ENCODE measurements at regions not wholly inside any gene's neighbourhood (a gene's known extent, or its start where the extent isn't known, plus 50 kb on each side); places are given as distances from the start of the nearest gene placed in this dataset.
"Not testable (repeated sequence)": the region's sequence is repeated elsewhere in the genome, so short reads cannot be mapped to it uniquely, and the experiment has no call there.

- no peaks in the 10 kb centered on the region for H3K36me3 ChIP-seq
- DNase-seq, result no peak
- TF ChIP-seq POLR2AphosphoS5 (IDR thresholded peaks at IDR 0.05) (no peak), EP300 (IDR thresholded peaks at IDR 0.05) (no peak), CTCF (IDR thresholded peaks at IDR 0.05) (no peak), POLR2A (IDR thresholded peaks at IDR 0.05) (no peak)
- no peak overlapping the region for H3K4me3 ChIP-seq
- 62 to 76% (median 65%) methylated on average over 6 of the region's 6 CpGs for WGBS, 5 donors
- peaks cover 0 to 6% (median 0%) of the 10 kb centered on the region in 4 donors for H3K4me1 ChIP-seq
- no peaks in the 10 kb centered on the region for H3K9me3 ChIP-seq
- peak overlapping the region in 2 of 5 donors; percentile 11 to 45 for H3K27ac ChIP-seq
- intact Hi-C loops (cut with DNase I; ENCODE audit: low total_unique reads), result no loop called here
- H3K27me3 ChIP-seq, result no peaks in the 10 kb centered on the region
Observed at GRCh38 chr10:57897611-57898010, 370.1 kb downstream of the IPMK start.

- peaks cover 0 to 3% (median 0%) of the 10 kb centered on the region in 4 donors for H3K9me3 ChIP-seq
- no peak overlapping the region for H3K27ac ChIP-seq
- DNase-seq, result no peak
- H3K4me1 ChIP-seq, result peaks cover 0 to 6% (median 0%) of the 10 kb centered on the region in 4 donors
- no peak overlapping the region for H3K4me3 ChIP-seq
- H3K36me3 ChIP-seq, result no peaks in the 10 kb centered on the region
- H3K27me3 ChIP-seq, result no peaks in the 10 kb centered on the region
- TF ChIP-seq EP300 (IDR thresholded peaks at IDR 0.05) (no peak), POLR2A (IDR thresholded peaks at IDR 0.05) (no peak), POLR2AphosphoS5 (IDR thresholded peaks at IDR 0.05) (no peak), CTCF (IDR thresholded peaks at IDR 0.05) (no peak)
- intact Hi-C loops (cut with DNase I; ENCODE audit: low total_unique reads), result no loop called here
Observed at GRCh38 chr10:57894361-57894760, 373.3 kb downstream of the IPMK start.

- Histone ChIP-seq H3K4me3 (no peak overlapping the region), H3K36me3 (no peaks in the 10 kb centered on the region), H3K27ac (no peak overlapping the region), H3K4me1 (no peaks in the 10 kb centered on the region), H3K9me3 (peaks cover 0 to 3% (median 0%) of the 10 kb centered on the region in 4 donors), H3K27me3 (no peaks in the 10 kb centered on the region)
- TF ChIP-seq POLR2AphosphoS5 (IDR thresholded peaks at IDR 0.05) (no peak), CTCF (IDR thresholded peaks at IDR 0.05) (no peak), POLR2A (IDR thresholded peaks at IDR 0.05) (no peak), EP300 (IDR thresholded peaks at IDR 0.05) (no peak)
- peak in 1 of 2 donors; percentile 12 for DNase-seq
- WGBS, 5 donors, result 75 to 79% (median 75%) methylated on average over 7 of the region's 7 CpGs
- intact Hi-C loops (cut with DNase I; ENCODE audit: low total_unique reads), result no loop called here
Observed at GRCh38 chr10:57891201-57892006, 376.3 kb downstream of the IPMK start.

GRCh38 chr10:57890691-57891090, 377.0 kb downstream of the IPMK start:
- Histone ChIP-seq H3K36me3 (no peaks in the 10 kb centered on the region), H3K27me3 (no peaks in the 10 kb centered on the region), H3K4me3 (no peak overlapping the region), H3K9me3 (peaks cover 0 to 3% (median 0%) of the 10 kb centered on the region in 4 donors), H3K4me1 (no peaks in the 10 kb centered on the region), H3K27ac (no peak overlapping the region)
- TF ChIP-seq EP300 (IDR thresholded peaks at IDR 0.05) (no peak), CTCF (IDR thresholded peaks at IDR 0.05) (no peak), POLR2A (IDR thresholded peaks at IDR 0.05) (no peak), POLR2AphosphoS5 (IDR thresholded peaks at IDR 0.05) (no peak)
- DNase-seq, result no peak
- WGBS, 5 donors, result 87 to 95% (median 90%) methylated on average over 5 of the region's 5 CpGs
- intact Hi-C loops (cut with DNase I; ENCODE audit: low total_unique reads), result no loop called here

- intact Hi-C loops (cut with DNase I; ENCODE audit: low total_unique reads); H3K4me3 ChIP-seq; H3K36me3 ChIP-seq; DNase-seq; H3K27ac ChIP-seq; H3K4me1 ChIP-seq; H3K9me3 ChIP-seq; H3K27me3 ChIP-seq: not testable (repeated sequence)
- 45 to 68% (median 65%) methylated on average over 5 of the region's 5 CpGs for WGBS, 5 donors
Observed at GRCh38 chr10:57885618-57885968, 382.1 kb downstream of the IPMK start.

All from stomach (tissue), 8 donors.